ENCODE measurements at regions not wholly inside any gene's neighbourhood (a gene's known extent, or its start where the extent isn't known, plus 50 kb on each side); places are given as distances from the start of the nearest gene placed in this dataset.

DNA sequence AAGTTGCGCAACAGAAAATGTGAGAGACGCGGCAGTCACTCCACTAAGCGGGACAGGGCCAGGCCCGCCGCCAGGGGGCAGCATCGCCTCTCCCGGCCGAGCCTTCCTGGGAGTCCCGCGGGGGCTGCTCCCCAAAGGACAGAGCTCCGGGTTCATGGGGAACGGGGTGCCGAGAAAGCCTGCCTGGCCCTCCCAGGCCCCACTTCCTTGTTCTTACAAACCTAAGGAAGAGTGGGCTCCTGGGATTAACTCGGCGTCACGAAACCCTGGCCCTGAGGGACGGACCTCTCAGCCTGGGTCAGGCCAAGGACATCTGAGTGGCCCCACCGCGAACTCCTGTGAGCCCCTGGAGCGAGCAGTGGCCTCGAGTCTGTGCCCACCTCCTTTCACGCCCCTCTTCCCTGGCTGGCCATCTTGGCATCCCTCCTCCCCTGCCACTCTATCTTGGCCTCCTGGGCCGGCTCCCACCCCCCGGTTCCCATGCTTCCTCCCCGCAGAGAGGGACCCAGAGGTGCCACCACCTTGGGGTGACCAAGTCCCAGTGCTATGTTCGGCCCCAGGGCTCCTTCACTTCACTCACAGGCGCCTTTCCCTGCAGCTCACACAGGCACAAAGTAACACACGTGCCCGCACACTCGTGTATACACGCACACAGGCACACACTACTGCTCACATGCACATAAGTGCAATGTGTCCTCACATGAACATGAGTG is 99.9 kb upstream of the FGF3 start:
- POLR2A ChIA-PET: no interaction called here
- in situ Hi-C loops (cut with HindIII; ENCODE audit: extremely low pct_ligation_motif_present, low pct_unique_long_range_greater_than_20kb): no loop called here
- TF ChIP-seq, protein P1, sequence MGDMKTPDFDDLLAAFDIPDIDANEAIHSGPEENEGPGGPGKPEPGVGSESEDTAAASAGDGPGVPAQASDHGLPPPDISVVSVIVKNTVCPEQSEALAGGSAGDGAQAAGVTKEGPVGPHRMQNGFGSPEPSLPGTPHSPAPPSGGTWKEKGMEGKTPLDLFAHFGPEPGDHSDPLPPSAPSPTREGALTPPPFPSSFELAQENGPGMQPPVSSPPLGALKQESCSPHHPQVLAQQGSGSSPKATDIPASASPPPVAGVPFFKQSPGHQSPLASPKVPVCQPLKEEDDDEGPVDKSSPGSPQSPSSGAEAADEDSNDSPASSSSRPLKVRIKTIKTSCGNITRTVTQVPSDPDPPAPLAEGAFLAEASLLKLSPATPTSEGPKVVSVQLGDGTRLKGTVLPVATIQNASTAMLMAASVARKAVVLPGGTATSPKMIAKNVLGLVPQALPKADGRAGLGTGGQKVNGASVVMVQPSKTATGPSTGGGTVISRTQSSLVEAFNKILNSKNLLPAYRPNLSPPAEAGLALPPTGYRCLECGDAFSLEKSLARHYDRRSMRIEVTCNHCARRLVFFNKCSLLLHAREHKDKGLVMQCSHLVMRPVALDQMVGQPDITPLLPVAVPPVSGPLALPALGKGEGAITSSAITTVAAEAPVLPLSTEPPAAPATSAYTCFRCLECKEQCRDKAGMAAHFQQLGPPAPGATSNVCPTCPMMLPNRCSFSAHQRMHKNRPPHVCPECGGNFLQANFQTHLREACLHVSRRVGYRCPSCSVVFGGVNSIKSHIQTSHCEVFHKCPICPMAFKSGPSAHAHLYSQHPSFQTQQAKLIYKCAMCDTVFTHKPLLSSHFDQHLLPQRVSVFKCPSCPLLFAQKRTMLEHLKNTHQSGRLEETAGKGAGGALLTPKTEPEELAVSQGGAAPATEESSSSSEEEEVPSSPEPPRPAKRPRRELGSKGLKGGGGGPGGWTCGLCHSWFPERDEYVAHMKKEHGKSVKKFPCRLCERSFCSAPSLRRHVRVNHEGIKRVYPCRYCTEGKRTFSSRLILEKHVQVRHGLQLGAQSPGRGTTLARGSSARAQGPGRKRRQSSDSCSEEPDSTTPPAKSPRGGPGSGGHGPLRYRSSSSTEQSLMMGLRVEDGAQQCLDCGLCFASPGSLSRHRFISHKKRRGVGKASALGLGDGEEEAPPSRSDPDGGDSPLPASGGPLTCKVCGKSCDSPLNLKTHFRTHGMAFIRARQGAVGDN (CRISPR knock-in tag; IDR thresholded peaks at IDR 0.05): peak; percentile 47
- TF ChIP-seq, protein P2, sequence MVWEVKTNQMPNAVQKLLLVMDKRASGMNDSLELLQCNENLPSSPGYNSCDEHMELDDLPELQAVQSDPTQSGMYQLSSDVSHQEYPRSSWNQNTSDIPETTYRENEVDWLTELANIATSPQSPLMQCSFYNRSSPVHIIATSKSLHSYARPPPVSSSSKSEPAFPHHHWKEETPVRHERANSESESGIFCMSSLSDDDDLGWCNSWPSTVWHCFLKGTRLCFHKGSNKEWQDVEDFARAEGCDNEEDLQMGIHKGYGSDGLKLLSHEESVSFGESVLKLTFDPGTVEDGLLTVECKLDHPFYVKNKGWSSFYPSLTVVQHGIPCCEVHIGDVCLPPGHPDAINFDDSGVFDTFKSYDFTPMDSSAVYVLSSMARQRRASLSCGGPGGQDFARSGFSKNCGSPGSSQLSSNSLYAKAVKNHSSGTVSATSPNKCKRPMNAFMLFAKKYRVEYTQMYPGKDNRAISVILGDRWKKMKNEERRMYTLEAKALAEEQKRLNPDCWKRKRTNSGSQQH (CRISPR knock-in tag; IDR thresholded peaks at IDR 0.05; ENCODE audit: low read depth): no peak
- TF ChIP-seq KDM5B (CRISPR knock-in tag; IDR thresholded peaks at IDR 0.05; ENCODE audit: borderline replicate concordance): 0 out of 2 replicates have a peak, but pooled peaks have one; percentile 41
- TF ChIP-seq GABPB1 (CRISPR knock-in tag; IDR thresholded peaks at IDR 0.05): peak; percentile 23; the same call in 1 of the 2 replicates
- no peak for TF ChIP-seq SALL2 (CRISPR knock-in tag; IDR thresholded peaks at IDR 0.05)
- no peak for TF ChIP-seq MZF1 (CRISPR knock-in tag; IDR thresholded peaks at IDR 0.05; ENCODE audit: borderline replicate concordance)
- TF ChIP-seq, protein P3, sequence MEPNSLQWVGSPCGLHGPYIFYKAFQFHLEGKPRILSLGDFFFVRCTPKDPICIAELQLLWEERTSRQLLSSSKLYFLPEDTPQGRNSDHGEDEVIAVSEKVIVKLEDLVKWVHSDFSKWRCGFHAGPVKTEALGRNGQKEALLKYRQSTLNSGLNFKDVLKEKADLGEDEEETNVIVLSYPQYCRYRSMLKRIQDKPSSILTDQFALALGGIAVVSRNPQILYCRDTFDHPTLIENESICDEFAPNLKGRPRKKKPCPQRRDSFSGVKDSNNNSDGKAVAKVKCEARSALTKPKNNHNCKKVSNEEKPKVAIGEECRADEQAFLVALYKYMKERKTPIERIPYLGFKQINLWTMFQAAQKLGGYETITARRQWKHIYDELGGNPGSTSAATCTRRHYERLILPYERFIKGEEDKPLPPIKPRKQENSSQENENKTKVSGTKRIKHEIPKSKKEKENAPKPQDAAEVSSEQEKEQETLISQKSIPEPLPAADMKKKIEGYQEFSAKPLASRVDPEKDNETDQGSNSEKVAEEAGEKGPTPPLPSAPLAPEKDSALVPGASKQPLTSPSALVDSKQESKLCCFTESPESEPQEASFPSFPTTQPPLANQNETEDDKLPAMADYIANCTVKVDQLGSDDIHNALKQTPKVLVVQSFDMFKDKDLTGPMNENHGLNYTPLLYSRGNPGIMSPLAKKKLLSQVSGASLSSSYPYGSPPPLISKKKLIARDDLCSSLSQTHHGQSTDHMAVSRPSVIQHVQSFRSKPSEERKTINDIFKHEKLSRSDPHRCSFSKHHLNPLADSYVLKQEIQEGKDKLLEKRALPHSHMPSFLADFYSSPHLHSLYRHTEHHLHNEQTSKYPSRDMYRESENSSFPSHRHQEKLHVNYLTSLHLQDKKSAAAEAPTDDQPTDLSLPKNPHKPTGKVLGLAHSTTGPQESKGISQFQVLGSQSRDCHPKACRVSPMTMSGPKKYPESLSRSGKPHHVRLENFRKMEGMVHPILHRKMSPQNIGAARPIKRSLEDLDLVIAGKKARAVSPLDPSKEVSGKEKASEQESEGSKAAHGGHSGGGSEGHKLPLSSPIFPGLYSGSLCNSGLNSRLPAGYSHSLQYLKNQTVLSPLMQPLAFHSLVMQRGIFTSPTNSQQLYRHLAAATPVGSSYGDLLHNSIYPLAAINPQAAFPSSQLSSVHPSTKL (CRISPR knock-in tag; IDR thresholded peaks at IDR 0.05): 0 out of 2 replicates have a peak, but pooled peaks have one; percentile 10
- TF ChIP-seq, protein P4, sequence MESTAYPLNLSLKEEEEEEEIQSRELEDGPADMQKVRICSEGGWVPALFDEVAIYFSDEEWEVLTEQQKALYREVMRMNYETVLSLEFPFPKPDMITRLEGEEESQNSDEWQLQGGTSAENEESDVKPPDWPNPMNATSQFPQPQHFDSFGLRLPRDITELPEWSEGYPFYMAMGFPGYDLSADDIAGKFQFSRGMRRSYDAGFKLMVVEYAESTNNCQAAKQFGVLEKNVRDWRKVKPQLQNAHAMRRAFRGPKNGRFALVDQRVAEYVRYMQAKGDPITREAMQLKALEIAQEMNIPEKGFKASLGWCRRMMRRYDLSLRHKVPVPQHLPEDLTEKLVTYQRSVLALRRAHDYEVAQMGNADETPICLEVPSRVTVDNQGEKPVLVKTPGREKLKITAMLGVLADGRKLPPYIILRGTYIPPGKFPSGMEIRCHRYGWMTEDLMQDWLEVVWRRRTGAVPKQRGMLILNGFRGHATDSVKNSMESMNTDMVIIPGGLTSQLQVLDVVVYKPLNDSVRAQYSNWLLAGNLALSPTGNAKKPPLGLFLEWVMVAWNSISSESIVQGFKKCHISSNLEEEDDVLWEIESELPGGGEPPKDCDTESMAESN (CRISPR knock-in tag; conservative IDR thresholded peaks at IDR 0.05): 0 out of 2 replicates have a peak, but pooled peaks have one; percentile 44
- no peak for TF ChIP-seq NFYB (CRISPR knock-in tag; IDR thresholded peaks at IDR 0.05)
- TF ChIP-seq RFX5 (IDR thresholded peaks at IDR 0.05; ENCODE audit: low read depth, low read length): no peak
- 0 out of 2 replicates have a peak, but pooled peaks have one; percentile 18 for TF ChIP-seq CCDC6 (CRISPR knock-in tag; IDR thresholded peaks at IDR 0.05)

More for the DNA sequence above, 99.9 kb upstream of the FGF3 start:
- ATAC-seq (peak; percentile 77), DNase-seq (ENCODE audit: low spot score) (peak; percentile 50), FAIRE-seq (no peak)
- no peak overlapping the region for H3K9ac ChIP-seq (ENCODE audit: insufficient read depth, low read depth, low read length)
- WGBS (ENCODE audit: low lambda C conversion rate): 20% methylated on average over 17 of the region's 32 CpGs
- no peaks in the 10 kb centered on the region for H3K79me2 ChIP-seq (ENCODE audit: insufficient read depth, low read length)
- no TSS peak for BruUV-seq (replicated peaks)
- H4K20me1 ChIP-seq (ENCODE audit: insufficient read depth, low read length): 0 out of 2 replicates have a peak, but pooled peaks cover 11% of the 10 kb centered on the region
- no peaks in the 10 kb centered on the region for H3K9me3 ChIP-seq (ENCODE audit: low read length)
- H3K27ac ChIP-seq (ENCODE audit: extremely low read length, insufficient read depth, low read length): no peak overlapping the region
- intact Hi-C loops (cut with micrococcal nuclease; ENCODE audit: unreplicated experiment): loop anchor here (1.0 kb wide), 1 partner anchor 277 kb away; no protein-coding TSS in a partner anchor
- H3K4me1 ChIP-seq (ENCODE audit: insufficient read depth, low read length): no peaks in the 10 kb centered on the region
- CTCF ChIA-PET (ENCODE audit: low intra/inter-chr PET ratio, low total read pairs): interaction anchor here (0.6 to 2.2 kb wide), 5 partner anchors 164 to 722 kb away, joined by 3 to 22 read pairs (median 9); no protein-coding TSS in a partner anchor
- H3K36me3 ChIP-seq (replicated peaks in 1 of 2; ENCODE audit: control insufficient read depth in 1 of 2, insufficient read depth in 2 of 2, low read length in 2 of 2): no peaks in the 10 kb centered on the region
- H3K4me2 ChIP-seq (ENCODE audit: low read depth, low read length): no peak overlapping the region
- H3K27me3 ChIP-seq (ENCODE audit: control insufficient read depth in 1 of 2, insufficient read depth in 2 of 2, low read length in 2 of 2): peaks cover 4 to 31% of the 10 kb centered on the region in 2 experiments; a peak in 4 of 5 replicates
- no peak overlapping the region for H3K4me3 ChIP-seq (replicated peaks in 1 of 3; ENCODE audit: insufficient read depth in 1 of 3, low read depth in 2 of 3, low read length in 3 of 3)
- no peak overlapping the region for H2AFZ ChIP-seq (ENCODE audit: low read length)

Data from HepG2 (cell line).